WTC11 (cell line): ENCODE measurements at regions not wholly inside any gene's neighbourhood (a gene's known extent, or its start where the extent isn't known, plus 50 kb on each side); places are given as distances from the start of the nearest gene placed in this dataset.

Experiments
- GRHL2 ChIP-seq: fragments of 250-450 bp; sonication (Bioruptor Pico); IDR thresholded peaks from 2 replicates; pipeline ENCODE4 v1.8.0; 2022; ENCODE audit warnings: mild to moderate bottlenecking, moderate library complexity; ENCODE audit not compliant: insufficient replicate concordance, severe bottlenecking
- GTF2I ChIP-seq: fragments of 250-450 bp; sonication (Bioruptor Pico); conservative IDR thresholded peaks from 2 replicates; pipeline ENCODE4 v1.4.0; 2021; ENCODE audit warnings: mild to moderate bottlenecking
- TCF7 ChIP-seq: sonication (generic); formaldehyde crosslinking; IDR thresholded peaks from 2 replicates; pipeline ENCODE4 v1.8.0; 2022; ENCODE audit warnings: mild to moderate bottlenecking, low read depth, missing genetic modification reagents, moderate library complexity
- ZNF138 ChIP-seq: sonication (generic); formaldehyde crosslinking; conservative IDR thresholded peaks from 2 replicates; pipeline ENCODE4 v1.8.1; 2022; ENCODE audit warnings: mild to moderate bottlenecking, moderate library complexity, missing genetic modification reagents
- ZNF671 ChIP-seq: fragments of 250-450 bp; sonication (Bioruptor Pico); IDR thresholded peaks from 2 replicates; pipeline ENCODE4 v1.8.0; 2021; ENCODE audit warnings: mild to moderate bottlenecking
- ZSCAN18 ChIP-seq: fragments of 250-450 bp; sonication (Bioruptor Pico); IDR thresholded peaks from 2 replicates; pipeline ENCODE4 v2.1.2; 2022; ENCODE audit warnings: mild to moderate bottlenecking, moderate library complexity
- TF ChIP-seq, protein P1 (sequence below): fragments of 200-600 bp; IDR thresholded peaks from 2 replicates; pipeline ENCODE4 v1.8.0; 2022; ENCODE audit warnings: antibody characterized with exemption
- TF ChIP-seq, protein P2 (sequence below): sonication (generic); formaldehyde crosslinking; IDR thresholded peaks from 2 replicates; pipeline ENCODE4 v1.8.1; 2023; ENCODE audit warnings: mild to moderate bottlenecking, missing genetic modification reagents, moderate library complexity

DNA sequence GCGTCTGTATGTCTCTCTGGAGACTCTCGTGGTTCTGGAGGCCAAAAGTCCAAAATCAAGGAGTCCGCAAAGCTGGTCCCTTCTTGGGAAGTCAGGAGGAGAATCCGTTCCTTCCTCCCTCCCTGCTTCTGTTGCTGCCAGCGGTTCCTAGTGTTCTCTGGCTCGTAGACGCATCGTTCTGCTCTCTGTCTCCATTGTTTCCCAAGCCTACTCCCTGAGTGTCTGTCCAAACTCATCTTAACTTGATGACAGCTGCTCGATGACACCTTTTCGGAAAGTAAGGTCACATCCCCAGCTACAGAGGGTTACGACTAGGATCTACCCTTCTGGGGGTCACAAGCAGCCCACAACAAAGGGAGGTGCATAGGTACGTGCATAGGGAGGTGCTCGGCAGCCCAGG is 80.7 kb upstream of the FOXF1 start:
- TF ChIP-seq ZSCAN18 (no peak), ZNF671 (CRISPR knock-in tag) (no peak), GRHL2 (CRISPR knock-in tag) (no peak), GTF2I (CRISPR knock-in tag) (no peak), ZNF138 (CRISPR knock-in tag) (no peak), TCF7 (CRISPR knock-in tag) (no peak)
- TF ChIP-seq, protein P1, sequence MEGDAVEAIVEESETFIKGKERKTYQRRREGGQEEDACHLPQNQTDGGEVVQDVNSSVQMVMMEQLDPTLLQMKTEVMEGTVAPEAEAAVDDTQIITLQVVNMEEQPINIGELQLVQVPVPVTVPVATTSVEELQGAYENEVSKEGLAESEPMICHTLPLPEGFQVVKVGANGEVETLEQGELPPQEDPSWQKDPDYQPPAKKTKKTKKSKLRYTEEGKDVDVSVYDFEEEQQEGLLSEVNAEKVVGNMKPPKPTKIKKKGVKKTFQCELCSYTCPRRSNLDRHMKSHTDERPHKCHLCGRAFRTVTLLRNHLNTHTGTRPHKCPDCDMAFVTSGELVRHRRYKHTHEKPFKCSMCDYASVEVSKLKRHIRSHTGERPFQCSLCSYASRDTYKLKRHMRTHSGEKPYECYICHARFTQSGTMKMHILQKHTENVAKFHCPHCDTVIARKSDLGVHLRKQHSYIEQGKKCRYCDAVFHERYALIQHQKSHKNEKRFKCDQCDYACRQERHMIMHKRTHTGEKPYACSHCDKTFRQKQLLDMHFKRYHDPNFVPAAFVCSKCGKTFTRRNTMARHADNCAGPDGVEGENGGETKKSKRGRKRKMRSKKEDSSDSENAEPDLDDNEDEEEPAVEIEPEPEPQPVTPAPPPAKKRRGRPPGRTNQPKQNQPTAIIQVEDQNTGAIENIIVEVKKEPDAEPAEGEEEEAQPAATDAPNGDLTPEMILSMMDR: no peak
- TF ChIP-seq, protein P2, sequence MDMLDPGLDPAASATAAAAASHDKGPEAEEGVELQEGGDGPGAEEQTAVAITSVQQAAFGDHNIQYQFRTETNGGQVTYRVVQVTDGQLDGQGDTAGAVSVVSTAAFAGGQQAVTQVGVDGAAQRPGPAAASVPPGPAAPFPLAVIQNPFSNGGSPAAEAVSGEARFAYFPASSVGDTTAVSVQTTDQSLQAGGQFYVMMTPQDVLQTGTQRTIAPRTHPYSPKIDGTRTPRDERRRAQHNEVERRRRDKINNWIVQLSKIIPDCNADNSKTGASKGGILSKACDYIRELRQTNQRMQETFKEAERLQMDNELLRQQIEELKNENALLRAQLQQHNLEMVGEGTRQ (CRISPR knock-in tag): no peak
